Breast epithelium (tissue), 3 donors: ENCODE measurements at regions not wholly inside any gene's neighbourhood (a gene's known extent, or its start where the extent isn't known, plus 50 kb on each side); places are given as distances from the start of the nearest gene placed in this dataset.

Experiments used
- POLR2AphosphoS5 ChIP-seq, 3 donors: sonication (generic); formaldehyde crosslinking; IDR thresholded peaks; one replicate each; pipeline ENCODE4 v1.6.1; 2017; ENCODE audit warnings: antibody characterized with exemption in 3 of 3
- TF ChIP-seq, protein P1 (sequence below), 3 donors: fragments of 450-650 bp; IDR thresholded peaks; one replicate each; pipeline ENCODE4 v1.5.1; 2016 to 2017; ENCODE audit warnings: antibody characterized with exemption in 3 of 3, mild to moderate bottlenecking in 3 of 3, moderate library complexity in 3 of 3

DNA sequence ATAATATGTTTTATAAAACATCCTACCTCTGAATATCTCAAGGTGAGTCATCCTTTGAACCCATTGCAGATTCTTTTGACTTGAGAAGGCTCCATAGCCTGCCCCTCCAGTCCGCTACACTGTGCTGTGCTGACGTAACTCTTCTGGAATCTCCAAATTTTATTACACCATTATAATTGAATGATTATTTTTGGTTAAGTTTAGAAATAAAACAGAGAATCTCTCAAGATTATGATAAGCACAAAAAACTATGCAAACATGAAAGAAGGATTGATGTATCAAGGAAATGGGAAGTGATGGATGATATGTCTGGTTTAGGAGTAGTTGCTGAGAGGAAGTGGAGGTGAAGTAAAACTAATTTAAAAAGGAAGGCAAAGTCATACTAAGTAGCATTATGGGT, 1021.3 kb downstream of the HACE1 start:
- TF ChIP-seq, protein P1, sequence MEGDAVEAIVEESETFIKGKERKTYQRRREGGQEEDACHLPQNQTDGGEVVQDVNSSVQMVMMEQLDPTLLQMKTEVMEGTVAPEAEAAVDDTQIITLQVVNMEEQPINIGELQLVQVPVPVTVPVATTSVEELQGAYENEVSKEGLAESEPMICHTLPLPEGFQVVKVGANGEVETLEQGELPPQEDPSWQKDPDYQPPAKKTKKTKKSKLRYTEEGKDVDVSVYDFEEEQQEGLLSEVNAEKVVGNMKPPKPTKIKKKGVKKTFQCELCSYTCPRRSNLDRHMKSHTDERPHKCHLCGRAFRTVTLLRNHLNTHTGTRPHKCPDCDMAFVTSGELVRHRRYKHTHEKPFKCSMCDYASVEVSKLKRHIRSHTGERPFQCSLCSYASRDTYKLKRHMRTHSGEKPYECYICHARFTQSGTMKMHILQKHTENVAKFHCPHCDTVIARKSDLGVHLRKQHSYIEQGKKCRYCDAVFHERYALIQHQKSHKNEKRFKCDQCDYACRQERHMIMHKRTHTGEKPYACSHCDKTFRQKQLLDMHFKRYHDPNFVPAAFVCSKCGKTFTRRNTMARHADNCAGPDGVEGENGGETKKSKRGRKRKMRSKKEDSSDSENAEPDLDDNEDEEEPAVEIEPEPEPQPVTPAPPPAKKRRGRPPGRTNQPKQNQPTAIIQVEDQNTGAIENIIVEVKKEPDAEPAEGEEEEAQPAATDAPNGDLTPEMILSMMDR (IDR thresholded peaks at IDR 0.05): no peak
- no peak for TF ChIP-seq POLR2AphosphoS5 (IDR thresholded peaks at IDR 0.05)
